HUDEP-2 (cell line): ENCODE measurements at regions not wholly inside any gene's neighbourhood (a gene's known extent, or its start where the extent isn't known, plus 50 kb on each side); places are given as distances from the start of the nearest gene placed in this dataset.

ENCODE experiments used
- DNase-seq, 76 experiments: peaks; one replicate each; lab custom pipeline; 2025; ENCODE audit not compliant: unreplicated experiment in 76 of 76; lab: John Stamatoyannopoulos, UW

GRCh38 chr7:22913158-22913557, 90.5 kb upstream of the TOMM7 start:
- no peak for DNase-seq

- DNase-seq: no peak
These were observed 89.2 kb upstream of the TOMM7 start for GRCh38 chr7:22911889-22912288.

GRCh38 chr7:22909917-22910316, 87.3 kb upstream of the TOMM7 start:
- DNase-seq: no peak

GRCh38 chr7:22907805-22908204, 85.2 kb upstream of the TOMM7 start:
- DNase-seq: no peak

GRCh38 chr7:22900784-22901183, 78.1 kb upstream of the TOMM7 start:
- DNase-seq: no peak

- no peak for DNase-seq
These were observed 77.5 kb upstream of the TOMM7 start for GRCh38 chr7:22900101-22900500.

- DNase-seq: no peak
These were observed 74.3 kb upstream of the TOMM7 start for GRCh38 chr7:22896917-22897316.

- DNase-seq: no peak
These were observed 73.1 kb upstream of the TOMM7 start for GRCh38 chr7:22895828-22896165.

GRCh38 chr7:22895140-22895827, 72.6 kb upstream of the TOMM7 start:
- no peak for DNase-seq

- DNase-seq: no peak
These were observed 71.9 kb upstream of the TOMM7 start for GRCh38 chr7:22894546-22894945.

- DNase-seq: no peak
These were observed 68.1 kb upstream of the TOMM7 start for GRCh38 chr7:22890773-22891172.

GRCh38 chr7:22885797-22886261, 63.2 kb upstream of the TOMM7 start:
- DNase-seq: no peak

GRCh38 chr7:22884911-22885788, 62.5 kb upstream of the TOMM7 start:
- DNase-seq: no peak

- no peak for DNase-seq
These were observed 59.5 kb upstream of the TOMM7 start for GRCh38 chr7:22882106-22882505.

GRCh38 chr7:22879709-22880306, 57.2 kb upstream of the TOMM7 start:
- no peak for DNase-seq

GRCh38 chr7:22879280-22879679, 56.6 kb upstream of the TOMM7 start:
- no peak for DNase-seq

- DNase-seq: no peak
These were observed 54.5 kb upstream of the TOMM7 start for GRCh38 chr7:22876986-22877729.

GRCh38 chr7:22875470-22875869, 52.8 kb upstream of the TOMM7 start:
- no peak for DNase-seq

- DNase-seq: no peak
These were observed 52.3 kb upstream of the TOMM7 start for GRCh38 chr7:22874904-22875303.
